NCI-H2171 (cell line): ENCODE measurements at regions not wholly inside any gene's neighbourhood (a gene's known extent, or its start where the extent isn't known, plus 50 kb on each side); places are given as distances from the start of the nearest gene placed in this dataset.

ENCODE experiments used
- DNase-seq: peaks from one replicate; lab custom pipeline; 2025; lab: John Stamatoyannopoulos, UW

DNA sequence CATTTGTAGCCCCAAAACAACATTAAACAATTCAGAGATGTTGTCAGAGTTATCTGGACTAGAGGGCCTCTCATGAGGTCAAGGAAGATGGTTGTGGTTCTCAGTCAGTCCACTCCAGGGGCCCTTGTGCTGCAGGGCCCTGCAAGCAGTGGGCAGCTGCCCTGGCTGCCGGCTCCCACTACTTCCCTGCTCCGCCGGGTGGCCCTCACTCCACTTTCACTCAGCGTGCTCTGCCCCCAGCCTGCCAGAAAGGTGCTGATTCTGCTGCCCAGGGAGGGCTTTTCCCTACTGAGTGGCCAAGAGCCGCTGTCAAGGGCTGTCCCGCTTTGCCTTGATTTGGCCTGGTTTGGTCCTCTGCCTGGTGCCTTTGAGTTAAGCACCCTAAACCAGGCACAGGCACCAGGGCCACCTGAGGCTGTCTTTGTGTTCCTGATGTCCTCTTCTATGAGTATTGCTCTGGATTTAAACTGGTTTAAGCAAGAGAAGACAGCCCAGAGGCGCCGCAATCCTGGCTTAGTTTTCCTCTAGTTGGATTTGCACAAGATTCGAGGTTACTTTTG is 117.2 kb downstream of the GADD45G start:
- no peak for DNase-seq

DNA sequence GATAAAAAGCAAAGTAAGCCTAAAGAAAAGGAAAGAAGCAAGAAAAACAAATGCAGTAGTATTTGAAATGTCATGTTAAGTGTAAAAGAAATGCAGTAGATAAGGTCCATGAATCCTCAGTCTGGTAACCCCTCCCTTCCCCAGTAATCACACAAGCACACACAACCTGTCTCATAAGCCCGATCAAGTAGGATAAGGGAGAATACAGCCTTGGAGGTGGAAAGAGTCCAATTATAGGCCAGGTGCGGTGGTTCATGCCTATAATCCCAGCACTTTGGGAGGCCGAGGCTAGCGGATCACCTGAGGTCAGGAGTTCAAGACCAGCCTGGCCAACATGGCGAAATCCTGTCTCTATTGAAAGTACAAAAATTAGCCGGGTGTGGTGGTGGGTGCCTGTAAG is 117.9 kb downstream of the GADD45G start:
- no peak for DNase-seq

DNA sequence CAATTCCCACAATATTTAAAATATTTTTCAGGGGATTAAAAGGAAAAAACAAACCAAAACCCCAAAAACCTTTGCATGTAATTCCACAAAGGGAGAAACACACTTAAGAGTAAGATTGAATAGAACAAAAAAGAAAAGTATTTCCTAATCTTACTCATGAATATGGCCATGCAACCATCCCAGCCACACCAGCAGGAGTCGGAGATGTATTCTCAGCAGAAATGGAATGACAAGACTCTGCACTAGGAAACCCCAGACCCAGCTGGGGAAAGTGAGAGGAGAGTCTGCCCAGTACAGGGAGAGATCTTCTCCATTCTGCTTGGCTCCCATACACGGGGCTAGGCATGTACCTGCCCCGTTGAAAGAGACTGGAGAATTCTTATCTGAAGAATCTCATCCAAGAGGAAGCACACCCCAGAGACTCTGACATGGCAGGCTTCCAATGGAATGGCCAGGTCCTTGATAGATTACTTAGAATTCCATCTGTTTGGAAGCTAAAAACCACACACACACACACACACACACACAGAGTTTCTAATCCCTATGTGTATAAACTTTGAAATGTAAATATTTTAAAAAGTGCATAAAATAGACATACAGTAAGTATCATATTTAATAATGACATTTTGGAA is 118.8 kb downstream of the GADD45G start:
- peak; percentile 64 for DNase-seq

DNA sequence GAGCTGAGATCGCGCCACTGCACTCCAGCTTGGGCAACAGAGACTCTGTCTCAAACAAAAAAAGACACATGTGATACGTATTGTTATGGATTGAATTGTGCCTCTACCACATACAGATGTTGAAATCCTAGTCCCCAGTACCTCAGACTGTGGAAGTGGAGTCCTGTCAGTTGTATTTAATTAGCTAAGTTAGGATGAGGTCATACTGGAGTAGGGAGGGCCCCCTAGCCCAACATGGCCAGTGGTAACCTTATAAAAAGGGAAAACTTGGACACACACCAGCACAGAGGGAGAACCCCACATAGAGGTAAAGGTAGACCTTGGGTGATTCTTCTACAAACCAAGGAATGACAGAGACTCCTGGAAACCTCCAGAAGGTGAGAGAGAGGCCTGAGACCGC is 119.8 kb downstream of the GADD45G start:
- no peak for DNase-seq

DNA sequence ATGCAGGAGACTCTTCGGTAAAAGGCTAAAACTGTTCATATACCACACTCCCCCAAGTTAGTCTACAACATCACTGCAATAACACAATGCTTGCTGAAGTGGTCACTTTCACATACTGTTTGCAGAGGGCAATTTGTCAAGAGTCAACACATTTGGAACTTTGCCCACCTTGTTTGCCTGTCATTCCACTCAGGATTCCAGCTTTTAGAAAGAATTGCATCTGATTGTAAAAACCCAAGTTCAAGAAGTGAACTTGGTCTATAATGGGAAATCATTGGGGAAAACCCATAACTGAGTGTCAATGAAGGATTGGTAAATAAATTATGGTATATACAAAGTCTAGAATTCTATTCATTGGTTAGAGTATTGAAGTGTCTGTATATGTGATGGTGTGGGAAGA is 120.5 kb downstream of the GADD45G start:
- DNase-seq: no peak

DNA sequence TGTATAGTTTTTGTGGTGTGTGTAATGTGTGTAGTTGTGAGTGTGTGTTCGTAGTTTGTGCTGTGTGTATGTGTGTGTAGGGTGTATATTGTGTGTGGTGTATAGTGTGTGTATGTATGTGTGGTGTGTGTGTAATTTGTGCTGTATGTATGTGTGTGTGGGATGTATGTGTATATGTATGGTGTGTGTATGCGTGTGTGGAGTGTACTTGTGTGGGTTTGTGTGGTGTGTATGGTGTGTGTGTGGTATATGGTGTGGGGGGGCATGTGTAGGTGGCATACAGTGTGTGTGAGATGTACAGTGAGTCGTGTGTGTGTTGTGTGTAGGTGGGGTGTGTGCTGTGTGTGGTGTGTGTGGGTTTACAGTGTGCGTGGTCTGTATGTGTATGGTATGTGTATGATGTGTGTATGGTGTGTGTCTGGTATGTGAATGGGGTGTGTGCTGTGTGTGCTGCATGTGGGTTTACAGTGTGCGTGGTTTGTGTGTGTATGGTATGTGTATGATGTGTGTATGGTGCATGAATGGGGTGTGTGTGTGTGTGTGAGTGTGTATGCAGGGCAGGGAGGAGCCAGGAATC is 125.2 kb downstream of the GADD45G start:
- no peak for DNase-seq

DNA sequence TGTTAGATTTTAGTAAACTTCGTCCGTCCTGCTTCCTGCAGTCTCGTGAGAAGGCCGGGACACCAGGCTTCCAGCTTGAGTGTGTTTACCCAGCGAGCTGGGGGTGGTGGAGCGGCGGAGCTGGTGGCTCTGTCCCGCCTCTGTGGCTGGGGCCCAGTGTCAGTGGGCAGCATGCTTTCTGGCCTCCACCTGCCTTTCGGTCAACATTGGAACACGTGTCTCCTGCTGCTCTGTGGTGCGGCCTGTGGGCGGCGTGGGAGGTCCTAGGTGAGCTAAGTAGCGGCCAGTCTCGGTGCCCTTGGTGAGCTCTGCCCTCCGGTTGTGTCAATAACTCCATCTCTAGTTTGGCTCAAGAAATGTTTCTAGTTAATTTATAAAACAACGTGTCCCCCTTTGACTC is 125.9 kb downstream of the GADD45G start:
- no peak for DNase-seq

DNA sequence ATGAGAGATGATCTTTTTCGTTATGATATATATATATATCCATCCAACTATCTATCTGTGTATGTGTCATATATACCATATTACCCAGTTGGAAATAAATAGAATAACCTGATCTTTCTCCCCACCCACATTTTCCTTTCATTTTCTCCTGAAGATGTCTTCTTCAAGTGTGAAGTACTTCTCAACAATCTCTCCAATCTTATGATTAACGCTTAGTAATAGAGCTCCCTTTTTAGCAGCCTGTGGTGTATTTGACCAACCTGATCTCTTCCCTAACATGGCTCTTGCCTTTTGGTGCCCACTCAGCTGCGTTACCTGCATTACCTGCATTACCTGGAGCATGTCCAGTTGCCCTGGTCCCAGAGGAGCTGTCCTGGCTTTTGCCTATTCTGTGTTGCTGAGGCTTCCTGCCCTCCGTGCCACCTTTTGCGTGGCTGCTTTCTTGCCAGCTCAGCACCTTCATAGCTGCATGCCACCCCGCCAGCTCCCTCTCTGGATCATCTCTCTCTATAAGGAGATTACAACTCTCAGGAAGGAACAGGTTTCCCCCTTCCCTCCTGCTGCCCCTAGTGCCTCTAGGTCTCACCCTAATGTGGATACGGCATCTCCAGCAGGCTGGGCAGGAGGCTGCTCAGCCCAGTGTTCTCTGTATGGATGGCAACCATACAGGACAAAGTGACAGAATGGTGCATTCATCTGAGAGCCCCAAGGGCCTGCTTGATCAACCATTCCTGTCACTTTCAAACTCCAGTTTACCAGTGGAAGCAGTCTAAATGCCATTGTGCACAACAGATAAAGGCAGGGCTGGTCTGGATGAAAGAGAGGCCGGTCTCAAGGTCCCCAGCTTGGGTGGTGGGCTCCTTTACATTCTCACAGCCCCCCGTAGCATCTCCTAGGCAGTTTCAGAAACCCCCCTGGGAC is 126.7 kb downstream of the GADD45G start:
- no peak for DNase-seq

DNA sequence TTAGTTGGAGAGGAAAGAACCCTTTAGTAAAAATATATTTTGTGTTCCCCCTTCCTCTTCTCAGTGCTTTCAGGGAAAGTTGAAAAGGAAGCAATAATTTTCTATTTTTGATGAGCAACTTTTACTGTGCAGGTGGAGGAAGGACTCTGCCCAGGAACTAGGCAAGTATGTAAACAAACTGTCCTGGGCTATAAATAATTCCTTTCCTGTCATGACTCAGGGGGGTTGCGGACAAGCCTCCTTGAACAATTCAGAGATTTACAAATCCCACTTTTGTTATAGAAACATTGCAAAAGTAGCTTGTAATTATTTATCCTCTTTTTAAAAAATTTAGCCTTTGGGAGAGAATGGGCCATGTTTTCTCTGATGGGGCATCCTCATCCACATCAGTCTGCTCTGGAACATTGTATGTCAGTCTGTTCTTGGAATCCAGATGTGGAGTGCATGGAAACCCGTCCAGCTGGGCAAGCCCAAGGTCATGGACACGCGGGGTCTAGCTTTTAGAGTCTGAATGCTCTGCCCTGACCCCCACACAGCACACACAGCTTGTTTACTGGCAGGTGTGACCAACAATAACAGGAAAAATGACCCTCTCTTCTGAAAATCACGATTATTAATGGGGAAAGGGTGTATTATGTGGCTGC is 127.6 kb downstream of the GADD45G start:
- no peak for DNase-seq

DNA sequence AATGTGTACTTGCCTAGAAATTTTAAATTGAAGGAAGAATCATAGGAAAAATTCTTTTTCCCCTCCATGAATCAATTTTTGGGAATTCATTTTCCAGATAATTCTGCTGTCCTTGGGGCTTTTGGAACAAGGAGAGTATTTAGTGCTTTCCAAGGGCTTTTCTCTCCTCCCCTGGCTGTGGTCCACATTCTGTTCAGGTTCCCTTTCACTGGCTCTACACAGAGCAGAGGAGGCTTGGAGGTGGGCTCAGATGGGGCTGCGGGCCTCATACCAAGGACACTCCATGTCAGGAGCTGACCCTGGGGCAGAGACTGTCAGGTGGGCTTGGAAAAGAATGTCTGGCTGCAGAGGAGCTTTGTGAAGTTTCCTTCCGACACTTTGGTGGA is 128.1 kb downstream of the GADD45G start:
- DNase-seq: no peak

DNA sequence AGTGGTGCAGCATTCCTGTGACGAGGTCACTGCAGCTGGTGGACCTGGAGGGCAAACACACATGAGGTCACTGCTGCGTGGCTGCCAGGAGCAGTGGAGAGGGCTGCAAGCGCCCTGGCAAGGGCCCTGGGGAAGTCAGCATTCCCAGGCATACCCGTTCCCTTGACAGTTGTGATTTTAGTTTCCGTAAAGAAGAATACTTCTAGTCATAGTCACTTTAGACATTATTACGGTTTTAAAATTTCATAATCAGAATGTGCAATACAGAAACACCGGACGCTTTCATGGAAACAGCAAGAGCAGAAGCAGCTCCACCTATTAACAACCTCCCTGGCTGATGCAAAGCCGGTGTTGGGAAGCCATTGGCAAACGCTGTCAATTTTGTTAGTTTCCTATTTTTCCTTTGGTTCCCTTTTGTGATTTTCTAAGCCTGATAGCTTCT is 129.8 kb downstream of the GADD45G start:
- no peak for DNase-seq

DNA sequence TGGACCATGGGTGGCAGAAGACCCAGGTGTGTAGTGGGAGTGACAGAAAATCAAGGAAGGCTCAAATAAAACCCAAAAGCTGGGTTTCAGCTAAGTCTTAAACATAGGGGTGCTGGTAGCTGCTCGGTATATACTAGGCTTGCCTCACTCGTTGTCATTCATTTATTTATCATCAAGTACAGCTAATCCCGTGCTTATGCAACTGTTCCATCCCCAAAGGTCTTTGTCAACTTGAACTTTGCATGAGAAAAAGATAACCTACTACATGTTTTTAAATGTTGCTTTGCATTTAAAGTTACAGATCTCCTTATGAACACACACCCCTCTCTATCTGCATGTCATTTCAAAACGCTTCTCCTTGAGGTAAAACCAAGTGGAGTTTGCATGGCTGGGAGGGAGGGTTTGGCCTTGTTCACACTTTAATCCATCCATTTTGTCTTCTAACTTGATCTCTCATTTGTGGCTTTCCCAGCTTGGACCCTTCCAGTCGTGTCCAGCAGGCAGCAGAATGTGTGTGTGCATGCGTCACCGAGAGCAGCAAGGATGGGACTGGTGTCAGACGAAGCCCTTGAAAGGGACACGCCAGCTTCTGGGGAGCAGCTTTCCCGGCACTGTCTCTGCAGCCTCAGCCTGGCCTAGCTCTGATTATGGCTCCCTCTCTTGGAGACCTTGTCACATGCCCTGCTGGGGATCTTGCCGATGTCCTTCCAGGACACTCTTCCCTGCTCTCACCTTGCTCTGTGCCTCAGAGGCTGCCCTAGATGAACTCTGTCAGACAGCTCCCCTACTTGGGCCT is 133.5 kb downstream of the GADD45G start:
- no peak for DNase-seq

DNA sequence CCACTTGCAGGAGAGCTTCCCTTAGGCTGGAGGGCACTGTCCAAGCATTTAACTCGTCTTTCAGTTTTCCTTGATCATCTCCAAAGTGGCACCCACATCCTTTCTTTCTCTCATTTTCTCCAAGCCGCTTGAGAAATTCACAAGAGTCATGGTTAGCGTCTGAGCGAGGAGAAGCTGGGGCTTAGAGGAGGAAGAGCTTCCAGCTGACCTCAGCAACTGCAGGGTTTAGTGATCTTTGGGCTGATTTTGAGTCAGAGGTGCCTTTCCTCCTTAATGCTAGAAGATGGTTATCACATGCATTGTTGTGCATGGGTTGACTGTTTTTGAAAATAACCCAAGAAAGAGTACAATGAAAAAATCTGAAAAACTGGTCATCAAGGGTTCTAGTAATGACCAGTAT is 134.7 kb downstream of the GADD45G start:
- no peak for DNase-seq

DNA sequence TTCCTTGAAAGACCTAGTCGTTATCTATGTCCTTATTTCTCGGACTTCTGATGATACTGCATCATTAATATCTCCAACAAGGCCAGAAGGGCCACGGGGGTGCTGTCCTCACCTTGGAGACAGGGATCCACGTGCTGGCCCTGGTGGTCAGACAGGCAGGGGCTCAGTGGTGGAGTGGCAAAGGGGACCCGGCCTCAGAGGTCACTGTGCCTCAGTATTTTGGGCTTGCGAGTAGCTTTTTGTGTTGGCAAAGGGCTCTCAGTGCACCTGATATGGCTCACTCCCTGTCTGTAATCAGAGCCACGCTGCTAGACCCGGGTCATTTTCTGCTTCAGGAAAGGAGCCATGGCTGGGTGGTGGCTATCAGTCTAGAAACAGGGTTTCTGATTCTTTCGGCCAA is 135.1 kb downstream of the GADD45G start:
- DNase-seq: no peak

DNA sequence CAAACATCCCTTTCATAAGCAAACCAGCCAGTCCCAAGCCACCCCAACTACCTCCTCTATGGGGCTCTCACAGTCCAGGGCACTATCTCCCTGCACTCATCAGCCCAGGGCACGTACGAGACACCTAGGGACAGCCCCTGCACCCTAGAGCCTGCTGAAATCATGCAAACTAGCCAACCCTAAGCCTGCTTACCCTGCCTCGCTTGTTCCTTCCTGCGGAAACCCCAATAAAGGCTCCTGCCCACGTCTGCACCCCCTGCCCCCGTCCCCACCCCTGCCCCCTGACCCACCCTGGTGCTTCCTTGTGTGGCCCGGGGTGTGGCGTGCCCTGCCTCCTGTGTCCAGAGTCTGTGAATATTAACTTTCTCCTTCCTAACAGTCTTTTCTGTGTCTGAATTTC is 135.9 kb downstream of the GADD45G start:
- DNase-seq: no peak

DNA sequence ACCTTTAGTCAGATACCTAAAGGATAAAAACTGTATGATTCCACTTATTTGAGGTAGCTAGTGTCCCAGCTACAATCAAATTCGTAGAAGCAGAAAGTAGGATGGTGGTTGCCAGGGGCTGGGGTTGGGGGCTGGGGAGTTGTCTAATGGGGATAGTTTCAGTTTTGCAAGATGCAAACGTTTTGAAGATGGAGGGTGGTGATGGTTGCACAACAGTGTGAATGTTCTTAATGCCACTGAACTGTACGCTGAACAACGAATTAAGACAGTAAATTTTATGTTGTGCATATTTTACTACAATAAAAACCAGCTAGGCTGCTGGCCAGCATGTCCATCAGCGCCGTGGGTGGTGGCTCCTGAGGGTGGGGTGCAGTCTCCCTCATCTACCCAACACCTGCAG is 137.8 kb downstream of the GADD45G start:
- no peak for DNase-seq

DNA sequence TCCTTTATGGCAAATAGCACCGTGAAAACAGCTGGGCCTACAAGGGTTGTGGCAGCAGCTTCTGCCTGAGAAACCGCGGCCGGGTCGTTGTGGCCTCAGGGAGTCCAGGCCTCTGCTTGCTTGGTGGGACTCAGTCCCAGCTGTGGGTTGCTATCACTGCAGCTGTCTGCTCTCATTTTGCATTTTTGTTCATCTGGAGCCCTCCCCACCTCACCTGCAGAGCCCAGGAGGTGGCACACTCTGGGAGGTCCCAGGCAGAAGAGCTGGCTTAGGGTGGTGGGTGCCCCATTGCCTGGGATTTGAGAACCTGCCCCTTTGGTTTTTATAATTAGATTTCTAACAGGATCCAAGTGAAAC is 138.4 kb downstream of the GADD45G start:
- DNase-seq: no peak

DNA sequence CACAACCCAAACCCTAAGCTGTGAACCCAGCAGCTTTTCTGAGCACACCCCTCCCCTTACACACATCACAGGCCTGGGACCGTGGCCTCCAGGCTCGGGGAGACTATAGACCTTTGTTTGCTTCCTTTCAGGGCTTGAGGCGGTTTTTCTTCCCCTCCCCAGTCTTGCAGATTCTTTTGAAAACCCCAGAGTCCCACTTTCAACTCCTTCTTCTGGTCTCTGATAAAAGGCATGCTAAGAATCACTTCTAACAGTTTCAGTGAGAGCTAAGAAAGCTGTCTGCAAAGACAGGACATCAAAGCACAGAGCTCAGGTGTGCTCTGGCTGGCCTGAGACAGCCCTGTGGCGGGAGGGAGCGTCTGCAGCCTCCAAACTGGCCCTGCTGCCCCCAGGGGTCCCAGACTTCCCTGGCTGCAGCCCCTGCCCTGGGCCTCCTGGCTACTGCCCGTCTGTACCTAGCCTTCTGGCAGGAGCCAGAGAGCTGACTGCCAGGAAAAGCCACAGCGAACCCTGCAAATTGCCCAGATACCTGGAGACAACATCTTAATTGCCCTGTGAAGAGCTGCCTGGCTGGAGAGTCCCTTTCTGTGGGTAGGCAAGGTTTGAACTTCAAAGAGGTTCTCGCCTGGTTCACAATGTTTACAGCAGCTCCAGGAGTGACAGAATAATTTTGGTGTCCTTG is 138.9 kb downstream of the GADD45G start:
- DNase-seq: no peak

DNA sequence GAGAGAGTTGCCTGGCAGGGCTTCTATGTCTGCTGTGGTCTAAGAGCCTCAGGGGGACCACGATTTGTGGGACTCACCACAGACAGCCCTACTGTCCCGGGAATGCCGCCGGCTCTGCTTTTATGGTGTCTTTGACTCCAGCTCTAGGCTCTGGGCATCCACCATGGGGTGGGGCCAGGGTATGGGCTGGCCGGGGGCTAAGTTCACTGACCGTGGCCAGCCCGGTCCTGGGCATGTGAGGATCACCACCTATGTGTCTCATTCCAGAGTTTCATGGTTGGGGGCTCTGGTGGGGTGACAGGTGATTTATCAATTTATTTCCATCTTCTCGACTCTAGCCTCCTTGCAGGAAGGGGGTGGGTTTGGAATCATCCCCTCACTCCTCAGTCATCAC is 139.4 kb downstream of the GADD45G start:
- DNase-seq: no peak

DNA sequence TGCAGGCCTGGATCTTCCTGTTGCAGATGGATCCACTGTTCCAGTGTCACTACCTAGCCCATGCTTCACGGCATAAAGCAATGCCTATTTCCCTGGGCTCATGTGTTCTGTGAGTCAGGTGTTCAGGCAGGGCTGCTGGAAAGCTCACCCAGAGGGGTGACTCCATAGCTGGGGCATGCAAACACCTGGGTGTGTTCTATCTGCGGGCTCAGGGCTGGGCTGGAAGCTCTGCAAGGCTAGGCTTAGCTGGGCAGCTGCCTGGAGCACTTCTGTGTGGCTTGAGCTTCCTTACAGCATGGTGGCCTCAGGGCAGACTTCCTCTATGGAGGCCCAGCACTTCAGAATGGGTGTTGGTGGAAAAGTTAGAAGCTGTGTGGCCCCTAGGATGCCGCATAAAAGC is 139.9 kb downstream of the GADD45G start:
- no peak for DNase-seq
